Esophagus squamous epithelium (tissue), 4 donors: ENCODE measurements at regions not wholly inside any gene's neighbourhood (a gene's known extent, or its start where the extent isn't known, plus 50 kb on each side); places are given as distances from the start of the nearest gene placed in this dataset.

Experiments
- CTCF ChIP-seq, 6 experiments: fragments of 450-650 bp in 4 of 6; fragments of 200-600 bp in 2 of 6; sonication (generic) in 2 of 6; IDR thresholded peaks; one replicate each; pipeline ENCODE4 v1.5.1; 2016 to 2019; ENCODE audit warnings: antibody characterized with exemption in 6 of 6, mild to moderate bottlenecking in 4 of 6, moderate library complexity in 4 of 6
- POLR2A ChIP-seq, 4 donors: fragments of 450-650 bp; IDR thresholded peaks; one replicate each; pipeline ENCODE4 v1.6.1; 2017; ENCODE audit warnings: antibody characterized with exemption in 4 of 4, mild to moderate bottlenecking in 4 of 4, moderate library complexity in 3 of 4

GRCh38 chr4:158395343-158395742, 126.3 kb upstream of the RXFP1 start:
- TF ChIP-seq CTCF (IDR thresholded peaks at IDR 0.05) (no peak), POLR2A (IDR thresholded peaks at IDR 0.05) (no peak)
